ENCODE measurements at regions not wholly inside any gene's neighbourhood (a gene's known extent, or its start where the extent isn't known, plus 50 kb on each side); places are given as distances from the start of the nearest gene placed in this dataset.

DNA sequence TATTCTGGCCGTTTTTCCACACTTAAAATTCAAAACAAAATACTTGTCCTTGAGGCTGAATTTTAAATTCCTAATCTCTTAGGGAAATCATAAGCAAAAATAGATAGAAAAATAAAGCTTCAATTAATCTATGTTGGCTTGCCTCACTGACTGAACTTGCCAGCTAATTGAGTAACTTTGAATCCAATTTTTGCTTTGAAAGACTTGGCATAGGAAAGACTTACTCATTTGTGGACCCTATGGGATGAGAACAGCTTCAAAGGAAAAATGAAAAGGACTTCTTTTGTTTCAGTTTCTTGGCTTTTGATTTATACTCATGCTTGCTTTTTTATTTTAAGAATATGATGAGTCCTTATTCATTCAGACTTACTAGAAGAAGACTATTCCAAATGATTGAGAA lies 370.7 kb upstream of the RARB start:
- no peak overlapping the region for H3K4ac ChIP-seq (replicated peaks; ENCODE audit: insufficient read length, low read depth, low read length)
- no peaks in the 10 kb centered on the region for H3K79me1 ChIP-seq (ENCODE audit: low read depth, low read length)
- POLR2A ChIA-PET (ENCODE audit: partially characterized antibody) = no interaction called here
- no peak overlapping the region for H3K27ac ChIP-seq (ENCODE audit: low read depth, low read length)
- H3K23me2 ChIP-seq (ENCODE audit: low read depth, low read length) = no peaks in the 10 kb centered on the region
- no peak overlapping the region for H2BK120ac ChIP-seq (replicated peaks; ENCODE audit: low read depth, low read length)
- H3K18ac ChIP-seq (ENCODE audit: extremely low read depth, low read length) = no peak overlapping the region
- H3K23ac ChIP-seq (ENCODE audit: insufficient read length) = no peak overlapping the region
- FAIRE-seq (no peak), DNase-seq (ENCODE audit: low read depth in 1 of 2, low spot score in 2 of 2) (no peak)
- peaks cover 0 to 3% (median 2%) of the 10 kb centered on the region in 4 experiments; a peak in 2 of 7 replicates for H3K4me1 ChIP-seq (replicated peaks in 1 of 4; ENCODE audit: control insufficient read depth in 3 of 4, insufficient read depth in 4 of 4, low read length in 3 of 4)
- H4K20me1 ChIP-seq (replicated peaks in 1 of 2; ENCODE audit: control insufficient read depth in 1 of 2, insufficient read depth in 2 of 2, low read length in 2 of 2) = no peaks in the 10 kb centered on the region
- H3K4me2 ChIP-seq (ENCODE audit: insufficient read depth in 1 of 2, low read depth in 2 of 2, low read length in 2 of 2) = no peak overlapping the region
- no peaks in the 10 kb centered on the region for H3K9me3 ChIP-seq (ENCODE audit: insufficient read depth in 2 of 2, low read depth in 1 of 2, low read length in 1 of 2)
- 67% methylated on average over 1 of the region's 1 CpG; no CpG with 5 or more reads in 1 of the 2 experiments for WGBS, 2 experiments (ENCODE audit: extremely low coverage in 1 of 2, insufficient coverage in 1 of 2, insufficient read length in 1 of 2, insufficient replicate concordance in 2 of 2, low coverage in 1 of 2, low lambda C conversion rate in 2 of 2, missing lambda C conversion rate in 1 of 2)
- H4K5ac ChIP-seq (ENCODE audit: insufficient read length, low read depth, low read length) = no peak overlapping the region
- no peak overlapping the region for H2AK5ac ChIP-seq (ENCODE audit: low read depth, low read length)
- H2BK12ac ChIP-seq (ENCODE audit: low read depth, low read length) = no peak overlapping the region
- CTCF ChIA-PET (ENCODE audit: partially characterized antibody) = interaction anchor here (1.0 kb wide), 1 partner anchor 35 kb away, joined by 3 read pairs; no protein-coding TSS in a partner anchor
- H4K8ac ChIP-seq (ENCODE audit: extremely low read depth, insufficient read depth, low read length) = no peak overlapping the region
- H2BK15ac ChIP-seq (ENCODE audit: low read length) = no peak overlapping the region
- no peak overlapping the region for H3K4me3 ChIP-seq (ENCODE audit: extremely low read depth in 1 of 4, insufficient read depth in 2 of 4, low read depth in 3 of 4, low read length in 4 of 4)
- H3K79me2 ChIP-seq (ENCODE audit: control insufficient read depth in 1 of 2, insufficient read depth in 2 of 2, low read length in 2 of 2) = no peaks in the 10 kb centered on the region
- no peak overlapping the region for H4K91ac ChIP-seq (replicated peaks; ENCODE audit: insufficient read length, low read length)
- H2AFZ ChIP-seq (ENCODE audit: low read length) = no peak overlapping the region
- H2BK20ac ChIP-seq (ENCODE audit: low read length) = no peak overlapping the region
- H3K14ac ChIP-seq (ENCODE audit: insufficient read length) = no peak overlapping the region
- no peak overlapping the region for H3K56ac ChIP-seq (replicated peaks; ENCODE audit: insufficient read length, low read depth, low read length)
- TF ChIP-seq GTF2F1 (IDR thresholded peaks at IDR 0.05; ENCODE audit: borderline replicate concordance, low read depth, low read length) = no peak
- TF ChIP-seq RFX5 (IDR thresholded peaks at IDR 0.05; ENCODE audit: borderline replicate concordance, low read depth, low read length) = no peak
- no peak for TF ChIP-seq BACH1 (IDR thresholded peaks at IDR 0.05; ENCODE audit: low read length)
- no peak for TF ChIP-seq KDM5A (IDR thresholded peaks at IDR 0.05; ENCODE audit: low read length)
- TF ChIP-seq EP300 (IDR thresholded peaks at IDR 0.05; ENCODE audit: borderline replicate concordance in 1 of 2, low read depth in 2 of 2, low read length in 2 of 2) = no peak
- no peak for TF ChIP-seq YY1 (IDR thresholded peaks at IDR 0.05; ENCODE audit: low read depth, low read length)
- TF ChIP-seq JUND (IDR thresholded peaks at IDR 0.05; ENCODE audit: low read length) = no peak
- no peaks in the 10 kb centered on the region for H3K36me3 ChIP-seq (ENCODE audit: control insufficient read depth in 2 of 4, insufficient read depth in 4 of 4, low read length in 3 of 4)
- H2BK5ac ChIP-seq (ENCODE audit: low read depth, low read length) = no peak overlapping the region
- no peak overlapping the region for H3K9ac ChIP-seq (replicated peaks in 1 of 4; ENCODE audit: extremely low read depth in 1 of 4, low read depth in 3 of 4, low read length in 3 of 4)
- H3K27me3 ChIP-seq (replicated peaks in 1 of 4; ENCODE audit: control insufficient read depth in 3 of 4, extremely low read depth in 1 of 4, insufficient read depth in 3 of 4, low read length in 3 of 4) = no peaks in the 10 kb centered on the region

Data from H1 (cell line).